GM12873 (cell line): ENCODE measurements at regions not wholly inside any gene's neighbourhood (a gene's known extent, or its start where the extent isn't known, plus 50 kb on each side); places are given as distances from the start of the nearest gene placed in this dataset.

ENCODE experiments used
- CTCF ChIP-seq: IDR thresholded peaks from 2 replicates; pipeline ENCODE4 v1.5.1; 2012; ENCODE audit warnings: low read depth, mild to moderate bottlenecking, moderate library complexity, low read length, control low read depth; ENCODE audit not compliant: insufficient read depth; ENCODE audit errors: missing control alignments

DNA sequence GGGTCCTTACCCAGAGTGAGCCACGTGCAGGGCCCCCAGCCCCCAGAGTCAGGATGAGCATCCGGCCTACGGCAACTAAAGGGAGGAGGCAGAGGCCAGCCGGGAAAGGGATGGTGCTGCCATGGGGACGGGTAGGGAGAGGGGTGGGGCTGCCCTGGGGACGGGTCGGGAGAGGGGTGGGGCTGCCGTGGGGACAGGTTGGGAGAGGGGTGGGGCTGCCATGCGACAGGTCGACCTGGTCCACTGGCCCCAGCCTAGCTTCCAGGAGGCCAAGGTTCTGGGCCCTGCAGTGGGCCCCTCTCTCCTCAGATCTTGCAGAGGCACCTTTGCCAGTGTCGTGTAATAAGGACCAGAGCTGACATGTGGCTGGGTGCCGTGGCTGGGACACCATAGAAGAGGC is 187.7 kb downstream of the BRD1 start:
- no peak for TF ChIP-seq CTCF

DNA sequence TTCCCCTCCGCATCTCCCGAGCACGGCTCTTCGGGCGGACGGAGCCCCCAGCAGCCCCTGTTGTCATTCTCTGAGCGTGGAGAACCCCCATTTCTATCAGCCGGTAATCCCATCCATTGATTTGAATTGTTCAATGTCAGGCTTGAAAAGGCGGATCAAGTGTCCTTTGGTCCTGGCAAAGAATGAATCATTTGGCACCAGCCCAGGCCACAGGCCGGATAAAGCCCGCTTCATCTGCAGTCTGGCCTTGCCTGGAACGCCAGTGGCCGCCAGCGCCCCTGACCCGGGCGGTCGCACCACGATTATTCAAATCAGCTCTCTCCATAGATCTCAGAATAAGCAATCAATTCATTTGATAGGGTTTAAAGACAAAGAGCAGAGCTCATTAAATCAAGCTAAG is 188.9 kb downstream of the BRD1 start:
- no peak for TF ChIP-seq CTCF

GRCh38 chr22:49638001-49638400 is 189.7 kb downstream of the BRD1 start:
- TF ChIP-seq CTCF = no peak

- TF ChIP-seq CTCF = no peak
Measured at GRCh38 chr22:49637255-49637760, 190.4 kb downstream of the BRD1 start.

DNA sequence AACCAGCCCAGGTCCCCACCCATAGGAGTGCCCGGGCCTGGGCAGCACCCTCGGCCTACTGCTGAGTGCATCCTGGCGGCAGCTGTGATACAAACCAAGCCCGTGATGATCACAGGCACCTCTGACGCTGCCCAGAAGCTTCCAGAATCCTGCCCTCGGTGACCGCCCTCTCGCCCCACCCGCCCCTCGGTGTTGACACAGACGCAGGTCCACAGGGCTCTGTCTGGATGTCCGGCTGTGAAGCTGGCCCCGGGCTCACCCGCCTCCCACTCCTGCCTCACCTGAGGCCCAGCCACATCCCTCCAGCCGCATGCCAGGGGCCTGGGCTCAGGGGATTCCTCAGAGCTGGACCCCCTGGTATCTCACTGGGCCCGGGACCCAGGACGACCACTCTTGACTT is 191.0 kb downstream of the BRD1 start:
- TF ChIP-seq CTCF = no peak

DNA sequence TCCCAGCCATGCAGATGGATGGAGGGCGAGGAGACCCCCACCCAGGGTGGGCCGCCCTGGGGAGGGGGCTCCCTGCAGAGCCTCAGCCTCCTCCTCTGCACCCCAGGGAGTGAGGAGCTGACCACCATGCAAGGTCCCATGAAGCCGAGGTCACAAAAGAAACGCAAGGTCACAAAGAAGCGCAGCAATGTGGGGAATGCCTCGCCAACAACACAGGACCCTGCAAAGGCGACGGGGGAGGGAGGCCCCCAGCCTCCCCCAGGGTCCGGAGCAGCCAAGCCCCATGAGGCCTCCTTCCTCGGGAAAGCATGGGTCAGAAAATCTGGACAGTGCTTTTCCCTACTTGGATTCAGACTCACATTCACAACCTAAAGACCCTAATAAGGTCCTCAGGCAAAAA is 191.5 kb downstream of the BRD1 start:
- no peak for TF ChIP-seq CTCF

DNA sequence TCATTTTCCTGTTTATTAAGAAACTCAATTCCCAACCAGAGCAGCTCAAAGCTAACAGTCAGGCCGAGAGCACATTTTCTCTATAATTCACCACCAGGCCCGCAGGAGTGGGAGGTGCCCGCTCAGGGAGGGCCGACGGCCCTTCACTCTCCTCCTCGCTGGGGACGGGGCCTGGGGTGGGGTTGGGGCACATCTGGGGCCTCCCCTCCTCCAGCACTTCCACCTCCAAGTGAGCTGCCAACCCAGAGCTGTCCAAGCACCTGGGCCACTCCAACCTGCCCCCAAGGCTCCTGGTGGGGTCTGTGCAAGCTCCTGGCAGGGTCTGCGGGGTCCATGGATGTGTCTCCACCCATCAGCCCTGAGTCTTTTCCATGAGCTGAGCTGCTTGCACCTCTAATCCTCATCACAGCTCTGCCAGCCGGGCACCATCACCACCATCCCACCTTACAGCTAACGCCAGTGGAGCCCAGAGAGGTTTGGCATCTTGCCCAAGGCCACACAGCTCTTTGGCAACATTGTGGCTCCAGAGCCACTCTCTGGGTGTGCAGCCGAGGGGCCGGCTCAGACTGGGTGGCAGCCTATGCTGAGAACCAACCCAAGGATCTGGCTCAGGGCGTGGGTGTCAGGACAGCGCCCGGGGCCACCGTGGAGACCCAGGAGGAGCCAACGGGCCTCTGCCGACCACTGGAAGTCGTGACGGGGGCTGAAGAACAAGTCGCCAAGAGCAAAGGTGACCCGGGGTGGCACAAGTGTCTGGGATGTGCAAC is 193.5 kb downstream of the BRD1 start:
- no peak for TF ChIP-seq CTCF

DNA sequence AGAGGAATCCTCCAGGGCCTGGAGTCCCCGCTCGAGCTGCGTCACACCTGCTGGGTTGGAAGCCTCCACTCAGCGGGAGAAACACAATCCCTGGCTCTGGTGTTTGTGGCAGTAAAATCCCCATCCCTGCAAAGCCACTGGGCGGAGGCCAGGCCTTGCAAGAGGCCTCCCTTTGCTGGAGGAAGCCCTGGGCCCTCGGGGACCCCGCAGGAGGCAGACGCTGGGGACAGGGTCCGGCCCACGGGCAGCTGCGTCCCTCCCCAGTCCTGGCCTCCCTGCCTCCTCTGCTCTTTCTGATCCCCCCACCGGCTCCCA is 194.7 kb downstream of the BRD1 start:
- TF ChIP-seq CTCF = no peak
